GM12865 (cell line): ENCODE measurements at regions not wholly inside any gene's neighbourhood (a gene's known extent, or its start where the extent isn't known, plus 50 kb on each side); places are given as distances from the start of the nearest gene placed in this dataset.

Source experiments
- DNase-seq: peaks from one replicate; pipeline ENCODE4 v3.0.0; 2010; ENCODE audit warnings: low read depth
- H3K4me3 ChIP-seq: 2 replicates; pipeline ENCODE4 v1.5.1; 2011; ENCODE audit warnings: mild to moderate bottlenecking, low read depth, low read length, control low read depth
- CTCF ChIP-seq: IDR thresholded peaks from 2 replicates; pipeline ENCODE4 v1.5.1; 2011; ENCODE audit warnings: low read length, control low read depth, low read depth, inconsistent platforms; ENCODE audit not compliant: insufficient read depth; ENCODE audit errors: missing control alignments

- no peak for DNase-seq
- TF ChIP-seq CTCF: no peak
- no peak overlapping the region for H3K4me3 ChIP-seq
Measured at GRCh38 chr3:193884027-193884426, 251.9 kb upstream of the HES1 start.

- no peak overlapping the region for H3K4me3 ChIP-seq
- DNase-seq: no peak
- TF ChIP-seq CTCF: no peak
Measured at GRCh38 chr3:193884652-193885051, 251.3 kb upstream of the HES1 start.

GRCh38 chr3:193885832-193886231 is 250.1 kb upstream of the HES1 start:
- TF ChIP-seq CTCF: no peak
- no peak overlapping the region for H3K4me3 ChIP-seq
- DNase-seq: no peak

- TF ChIP-seq CTCF: no peak
- no peak overlapping the region for H3K4me3 ChIP-seq
Measured at GRCh38 chr3:193890016-193890897, 245.7 kb upstream of the HES1 start.

GRCh38 chr3:193894121-193894863 is 241.7 kb upstream of the HES1 start:
- TF ChIP-seq CTCF: no peak
- no peak for DNase-seq
- H3K4me3 ChIP-seq: no peak overlapping the region

More at GRCh38 chr3:193890016-193890897, 245.7 kb upstream of the HES1 start:
- DNase-seq: no peak

GRCh38 chr3:193895409-193895808 is 240.5 kb upstream of the HES1 start:
- DNase-seq: no peak
- no peak overlapping the region for H3K4me3 ChIP-seq
- no peak for TF ChIP-seq CTCF
